Activated T-helper 1 cell treated with anti-CD3 and anti-CD28 coated beads, Interleukin-12 subunit alpha, Interleukin-12 subunit beta, Interleukin-2, Interleukin-4 antibody, amounts not matched to agents 30 ng/mL and 10 ng/mL and 1 ng/mL, durations not matched to agents 14 hours and 24 hours and 36 hours (primary cell): ENCODE measurements at regions not wholly inside any gene's neighbourhood (a gene's known extent, or its start where the extent isn't known, plus 50 kb on each side); places are given as distances from the start of the nearest gene placed in this dataset.

Experiments
- DNase-seq: peaks from one replicate; pipeline ENCODE4 v3.0.0; 2021; ENCODE audit warnings: low spot score
- H3K27ac Mint-ChIP-seq: one replicate; pipeline ENCODE4 v1.8.0; 2021; ENCODE audit warnings: mild to moderate bottlenecking, mixed read lengths
- H3K27me3 Mint-ChIP-seq: one replicate; pipeline ENCODE4 v1.8.0; 2022; ENCODE audit warnings: mild to moderate bottlenecking, moderate library complexity, mixed read lengths; ENCODE audit not compliant: insufficient read depth
- H3K36me3 Mint-ChIP-seq: one replicate; pipeline ENCODE4 v1.8.0; 2021; ENCODE audit warnings: low read depth, mixed read lengths
- H3K4me1 Mint-ChIP-seq: one replicate; pipeline ENCODE4 v1.8.0; 2021; ENCODE audit warnings: low read depth, mixed read lengths
- H3K4me3 Mint-ChIP-seq: one replicate; pipeline ENCODE4 v1.8.0; 2021; ENCODE audit warnings: mild to moderate bottlenecking, moderate library complexity, mixed read lengths
- H3K9me3 Mint-ChIP-seq: one replicate; pipeline ENCODE4 v1.8.0; 2021; ENCODE audit warnings: mixed read lengths
- intact Hi-C: fragments of 100-400 bp; cut with micrococcal nuclease; formaldehyde crosslinking; loops from one replicate; pipeline ENCODE4 v1.15.1; 2024

DNA sequence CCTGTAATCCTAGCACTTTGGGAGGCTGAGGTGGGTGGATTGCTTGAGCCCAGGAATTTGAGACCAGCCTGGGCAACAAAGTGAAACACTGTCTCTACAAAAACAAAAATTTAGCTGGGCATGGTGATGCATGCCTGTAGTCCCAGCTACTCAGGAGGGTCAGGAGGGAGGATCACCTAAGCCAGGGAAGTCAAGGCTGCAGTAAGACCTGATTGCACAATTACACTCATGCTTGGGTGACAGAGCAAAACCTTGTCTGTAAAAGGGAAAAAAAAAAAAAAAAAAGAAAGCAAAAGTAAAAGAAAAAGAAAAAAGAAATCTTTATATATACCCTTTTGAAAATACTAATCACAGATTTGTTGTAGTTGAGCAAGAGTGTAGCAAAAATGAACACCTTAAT, 801.0 kb upstream of the IGFBP7 start:
- Mint-ChIP-seq H3K4me1 (no peaks in the 10 kb centered on the region), H3K36me3 (no peaks in the 10 kb centered on the region), H3K4me3 (no peak overlapping the region), H3K9me3 (peaks cover 6% of the 10 kb centered on the region), H3K27me3 (no peaks in the 10 kb centered on the region), H3K27ac (no peak overlapping the region)
- intact Hi-C loops, result no loop called here
- no peak for DNase-seq

DNA sequence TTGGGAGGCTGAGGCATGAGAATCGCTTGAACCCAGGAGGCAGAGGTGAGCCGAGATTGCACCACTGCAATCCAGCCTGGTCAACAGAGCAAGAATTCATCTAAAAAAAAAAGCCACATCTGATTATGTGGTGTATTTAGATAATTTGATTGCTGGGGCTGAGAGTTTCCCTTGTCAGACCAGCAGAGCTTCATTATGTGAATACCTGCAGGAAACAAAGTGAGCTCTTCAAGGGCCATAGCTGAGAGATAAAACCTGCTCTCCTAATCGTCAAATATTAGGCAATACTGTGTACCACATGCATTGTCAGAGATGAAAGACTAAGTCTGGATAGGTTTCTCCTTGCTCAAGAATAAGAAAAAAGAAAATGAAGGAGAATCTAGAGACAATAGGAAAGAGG, 800.0 kb upstream of the IGFBP7 start:
- Mint-ChIP-seq H3K4me3 (no peak overlapping the region), H3K27ac (no peak overlapping the region), H3K9me3 (peaks cover 1% of the 10 kb centered on the region), H3K27me3 (no peaks in the 10 kb centered on the region), H3K4me1 (no peaks in the 10 kb centered on the region), H3K36me3 (no peaks in the 10 kb centered on the region)
- intact Hi-C loops, result no loop called here
- DNase-seq, result no peak

- H3K4me3 Mint-ChIP-seq, result no peak overlapping the region
- H3K9me3 Mint-ChIP-seq, result no peaks in the 10 kb centered on the region
- H3K36me3 Mint-ChIP-seq, result no peaks in the 10 kb centered on the region
- H3K4me1 Mint-ChIP-seq, result no peaks in the 10 kb centered on the region
- intact Hi-C loops, result no loop called here
- H3K27me3 Mint-ChIP-seq, result no peaks in the 10 kb centered on the region
- no peak for DNase-seq
- no peak overlapping the region for H3K27ac Mint-ChIP-seq
Measured at GRCh38 chr4:57905965-57906364, 795.8 kb upstream of the IGFBP7 start.

DNA sequence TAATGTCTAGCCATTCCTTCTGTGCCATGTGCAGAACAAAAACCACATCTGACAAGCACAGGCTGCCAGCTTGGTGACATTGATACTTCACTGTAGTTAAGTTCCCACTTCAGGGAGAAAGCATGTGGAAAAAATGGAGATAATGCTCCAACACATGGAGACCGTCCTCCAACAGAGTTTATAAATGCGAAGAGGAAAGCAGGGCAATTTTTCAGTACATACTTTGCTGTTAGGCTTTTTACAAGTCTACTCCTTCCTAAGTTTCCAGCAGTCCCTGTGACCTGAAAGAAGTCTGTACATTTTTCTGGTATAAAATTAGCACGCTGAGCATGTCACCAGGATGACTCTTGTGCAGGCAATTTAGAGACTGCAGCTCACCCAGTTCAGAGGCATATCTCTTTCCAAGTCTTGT, 766.9 kb upstream of the IGFBP7 start:
- DNase-seq, result no peak
- Mint-ChIP-seq H3K27ac (no peak overlapping the region), H3K27me3 (no peaks in the 10 kb centered on the region), H3K4me1 (no peaks in the 10 kb centered on the region), H3K9me3 (no peaks in the 10 kb centered on the region), H3K4me3 (no peak overlapping the region), H3K36me3 (no peaks in the 10 kb centered on the region)
- intact Hi-C loops, result no loop called here

- intact Hi-C loops, result no loop called here
- Mint-ChIP-seq H3K4me3 (no peak overlapping the region), H3K9me3 (no peaks in the 10 kb centered on the region), H3K36me3 (no peaks in the 10 kb centered on the region), H3K27ac (no peak overlapping the region), H3K27me3 (no peaks in the 10 kb centered on the region), H3K4me1 (no peaks in the 10 kb centered on the region)
- no peak for DNase-seq
Measured at GRCh38 chr4:57875829-57876392, 765.7 kb upstream of the IGFBP7 start.

DNA sequence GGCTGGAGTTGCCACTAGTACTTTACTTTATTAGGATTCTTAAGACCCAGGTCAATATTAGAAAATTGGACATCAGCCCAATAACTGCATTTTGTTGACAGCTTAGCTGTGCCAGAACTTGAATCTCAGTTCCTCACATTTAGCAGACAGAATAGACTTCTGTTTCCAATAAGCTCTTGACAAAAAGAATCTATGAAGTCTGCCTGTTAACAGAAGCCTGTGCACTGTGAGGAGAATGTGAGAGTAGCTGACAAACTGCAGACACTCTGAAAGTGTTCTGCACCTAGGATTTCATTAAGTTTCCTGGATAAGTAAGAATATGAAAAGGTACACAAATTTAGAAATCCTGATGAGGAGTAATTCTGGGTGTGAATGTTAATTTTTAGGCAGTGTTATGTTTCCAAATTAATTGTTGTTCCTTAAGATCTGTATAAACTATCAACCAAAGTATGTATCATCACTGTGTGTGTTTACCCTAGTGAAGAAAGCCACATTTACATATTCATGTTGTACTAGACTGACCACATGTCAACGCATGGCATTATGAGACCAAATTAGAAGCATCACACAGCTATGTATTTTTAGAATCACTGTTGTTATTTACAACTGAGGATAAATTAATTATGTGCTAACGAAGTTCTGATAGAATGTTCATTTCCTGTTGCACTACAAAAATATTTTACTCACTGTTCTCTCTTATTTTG, 756.4 kb upstream of the IGFBP7 start:
- no peaks in the 10 kb centered on the region for H3K27me3 Mint-ChIP-seq
- no peaks in the 10 kb centered on the region for H3K4me1 Mint-ChIP-seq
- DNase-seq, result no peak
- intact Hi-C loops, result no loop called here
- no peaks in the 10 kb centered on the region for H3K9me3 Mint-ChIP-seq
- H3K4me3 Mint-ChIP-seq, result no peak overlapping the region
- no peaks in the 10 kb centered on the region for H3K36me3 Mint-ChIP-seq
- H3K27ac Mint-ChIP-seq, result no peak overlapping the region

DNA sequence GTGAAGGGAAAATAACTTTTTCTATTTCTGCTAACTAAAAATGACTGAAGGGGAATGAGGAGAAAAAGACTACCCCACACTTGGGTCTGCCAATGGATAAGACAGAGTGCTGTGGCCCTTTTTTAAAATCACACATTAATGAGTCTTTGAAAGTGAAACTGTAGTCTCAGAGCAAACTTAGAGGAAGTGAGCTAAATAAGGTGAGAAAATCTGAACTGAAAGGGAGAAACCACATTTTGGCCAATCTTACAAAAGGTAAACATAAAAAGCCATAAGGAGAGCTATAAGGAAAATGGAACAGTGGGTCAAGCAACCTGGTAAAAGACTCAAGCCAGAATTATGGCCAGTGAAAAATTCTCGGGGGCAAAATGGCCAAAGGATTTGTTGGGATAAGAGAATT, 755.1 kb upstream of the IGFBP7 start:
- DNase-seq, result no peak
- H3K4me3 Mint-ChIP-seq, result no peak overlapping the region
- intact Hi-C loops, result no loop called here
- H3K4me1 Mint-ChIP-seq, result no peaks in the 10 kb centered on the region
- no peak overlapping the region for H3K27ac Mint-ChIP-seq
- H3K36me3 Mint-ChIP-seq, result no peaks in the 10 kb centered on the region
- H3K27me3 Mint-ChIP-seq, result no peaks in the 10 kb centered on the region
- no peaks in the 10 kb centered on the region for H3K9me3 Mint-ChIP-seq

- Mint-ChIP-seq H3K36me3 (no peaks in the 10 kb centered on the region), H3K9me3 (no peaks in the 10 kb centered on the region), H3K4me1 (no peaks in the 10 kb centered on the region), H3K27ac (no peak overlapping the region), H3K4me3 (no peak overlapping the region), H3K27me3 (no peaks in the 10 kb centered on the region)
- intact Hi-C loops, result no loop called here
- no peak for DNase-seq
Measured at GRCh38 chr4:57854748-57855147, 744.6 kb upstream of the IGFBP7 start.

GRCh38 chr4:57850141-57850540, 740.0 kb upstream of the IGFBP7 start:
- Mint-ChIP-seq H3K4me1 (no peaks in the 10 kb centered on the region), H3K4me3 (no peak overlapping the region), H3K27me3 (no peaks in the 10 kb centered on the region), H3K9me3 (no peaks in the 10 kb centered on the region), H3K36me3 (no peaks in the 10 kb centered on the region), H3K27ac (no peak overlapping the region)
- no peak for DNase-seq
- intact Hi-C loops, result no loop called here

GRCh38 chr4:57832083-57832482, 721.9 kb upstream of the IGFBP7 start:
- Mint-ChIP-seq H3K36me3 (no peaks in the 10 kb centered on the region), H3K27me3 (no peaks in the 10 kb centered on the region), H3K27ac (no peak overlapping the region), H3K4me1 (no peaks in the 10 kb centered on the region), H3K4me3 (no peak overlapping the region), H3K9me3 (no peaks in the 10 kb centered on the region)
- intact Hi-C loops, result no loop called here
- no peak for DNase-seq

DNA sequence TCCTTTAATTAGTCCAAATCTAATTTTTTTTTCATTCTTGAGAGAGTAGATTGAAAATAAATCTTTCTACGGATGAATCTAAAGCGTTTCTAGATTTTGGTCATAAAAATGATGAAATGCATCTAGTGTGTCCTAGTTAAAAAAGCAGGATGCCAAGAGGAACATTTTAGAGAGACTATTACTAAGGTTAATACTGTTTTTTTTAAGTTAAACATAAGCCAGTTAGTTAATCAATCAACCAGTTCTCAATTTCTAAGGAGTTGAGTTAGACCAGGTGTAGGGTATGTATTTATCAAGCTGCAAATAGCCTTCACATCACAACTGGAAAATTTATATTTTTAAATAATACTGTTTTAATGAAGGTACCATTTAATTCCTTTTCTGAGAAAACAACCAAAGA, 679.5 kb upstream of the IGFBP7 start:
- no peaks in the 10 kb centered on the region for H3K9me3 Mint-ChIP-seq
- no peaks in the 10 kb centered on the region for H3K4me1 Mint-ChIP-seq
- H3K27me3 Mint-ChIP-seq, result no peaks in the 10 kb centered on the region
- H3K36me3 Mint-ChIP-seq, result no peaks in the 10 kb centered on the region
- H3K4me3 Mint-ChIP-seq, result no peak overlapping the region
- intact Hi-C loops, result no loop called here
- DNase-seq, result no peak
- no peak overlapping the region for H3K27ac Mint-ChIP-seq

DNA sequence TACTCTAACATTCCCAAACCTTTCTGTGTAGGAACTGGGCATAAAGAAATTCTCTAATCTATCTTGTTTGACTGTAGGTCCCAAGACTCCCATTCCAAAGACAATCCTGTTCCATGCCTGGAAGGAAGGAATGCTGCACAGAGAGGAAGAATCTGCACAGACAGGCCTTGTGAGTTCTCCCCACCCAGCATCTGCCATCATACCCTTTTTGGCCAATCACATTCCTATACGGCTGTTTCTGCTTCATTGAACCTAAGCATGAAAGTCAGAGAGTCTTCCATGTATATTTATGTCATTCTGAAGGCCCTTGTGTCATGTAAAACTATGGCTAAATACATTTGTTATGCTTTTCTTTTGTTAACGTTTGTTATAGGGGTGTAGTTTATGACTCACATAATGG, 667.7 kb upstream of the IGFBP7 start:
- Mint-ChIP-seq H3K4me1 (no peaks in the 10 kb centered on the region), H3K36me3 (no peaks in the 10 kb centered on the region), H3K27ac (no peak overlapping the region), H3K27me3 (no peaks in the 10 kb centered on the region), H3K9me3 (no peaks in the 10 kb centered on the region), H3K4me3 (no peak overlapping the region)
- DNase-seq, result no peak
- intact Hi-C loops, result no loop called here

- intact Hi-C loops, result no loop called here
- no peak overlapping the region for H3K4me3 Mint-ChIP-seq
- H3K27me3 Mint-ChIP-seq, result no peaks in the 10 kb centered on the region
- H3K4me1 Mint-ChIP-seq, result no peaks in the 10 kb centered on the region
- no peaks in the 10 kb centered on the region for H3K9me3 Mint-ChIP-seq
- no peaks in the 10 kb centered on the region for H3K36me3 Mint-ChIP-seq
- no peak for DNase-seq
- no peak overlapping the region for H3K27ac Mint-ChIP-seq
Measured at GRCh38 chr4:57774681-57775080, 664.5 kb upstream of the IGFBP7 start.

- no peak for DNase-seq
- intact Hi-C loops, result no loop called here
- no peaks in the 10 kb centered on the region for H3K27me3 Mint-ChIP-seq
- H3K4me3 Mint-ChIP-seq, result no peak overlapping the region
- no peaks in the 10 kb centered on the region for H3K4me1 Mint-ChIP-seq
- no peak overlapping the region for H3K27ac Mint-ChIP-seq
- no peaks in the 10 kb centered on the region for H3K9me3 Mint-ChIP-seq
- no peaks in the 10 kb centered on the region for H3K36me3 Mint-ChIP-seq
Measured at GRCh38 chr4:57774171-57774570, 664.0 kb upstream of the IGFBP7 start.
